GDM1 (cell line): ENCODE measurements at regions not wholly inside any gene's neighbourhood (a gene's known extent, or its start where the extent isn't known, plus 50 kb on each side); places are given as distances from the start of the nearest gene placed in this dataset.

Source experiments
- DNase-seq: peaks from one replicate; lab custom pipeline; 2025; lab: John Stamatoyannopoulos, UW

- DNase-seq: no peak
These were observed 162.3 kb downstream of the COX7C start for GRCh38 chr5:86780018-86780417.

- no peak for DNase-seq
These were observed 169.2 kb downstream of the COX7C start for GRCh38 chr5:86786955-86787354.

- no peak for DNase-seq
These were observed 177.9 kb downstream of the COX7C start for GRCh38 chr5:86795659-86796058.

- DNase-seq: no peak
These were observed 179.9 kb downstream of the COX7C start for GRCh38 chr5:86797677-86798076.

GRCh38 chr5:86806206-86806605 lies 188.5 kb downstream of the COX7C start:
- DNase-seq: no peak

- DNase-seq: no peak
These were observed 189.6 kb downstream of the COX7C start for GRCh38 chr5:86807046-86808031.

- no peak for DNase-seq
These were observed 196.6 kb downstream of the COX7C start for GRCh38 chr5:86814315-86814714.

GRCh38 chr5:86814907-86815306 lies 197.2 kb downstream of the COX7C start:
- DNase-seq: no peak

- no peak for DNase-seq
These were observed 206.9 kb downstream of the COX7C start for GRCh38 chr5:86824637-86825036.

GRCh38 chr5:86831128-86831527 lies 213.4 kb downstream of the COX7C start:
- no peak for DNase-seq

GRCh38 chr5:86833868-86834267 lies 216.1 kb downstream of the COX7C start:
- DNase-seq: no peak

GRCh38 chr5:86837610-86838009 lies 219.9 kb downstream of the COX7C start:
- DNase-seq: no peak

- DNase-seq: no peak
These were observed 220.3 kb downstream of the COX7C start for GRCh38 chr5:86838083-86838482.

GRCh38 chr5:86841000-86841644 lies 223.4 kb downstream of the COX7C start:
- DNase-seq: no peak

GRCh38 chr5:86858442-86858841 lies 240.7 kb downstream of the COX7C start:
- DNase-seq: no peak

GRCh38 chr5:86861512-86861911 lies 243.8 kb downstream of the COX7C start:
- DNase-seq: no peak

- no peak for DNase-seq
These were observed 244.4 kb downstream of the COX7C start for GRCh38 chr5:86862093-86862492.

- DNase-seq: no peak
These were observed 246.3 kb downstream of the COX7C start for GRCh38 chr5:86864051-86864450.

- no peak for DNase-seq
These were observed 247.6 kb downstream of the COX7C start for GRCh38 chr5:86865256-86865785.

GRCh38 chr5:86866036-86866435 lies 248.3 kb downstream of the COX7C start:
- no peak for DNase-seq

- DNase-seq: no peak
These were observed 251.5 kb downstream of the COX7C start for GRCh38 chr5:86869268-86869667.

GRCh38 chr5:86875539-86875938 lies 257.8 kb downstream of the COX7C start:
- DNase-seq: no peak

- DNase-seq: no peak
These were observed 260.5 kb downstream of the COX7C start for GRCh38 chr5:86878250-86878649.
